Endodermal cell (in vitro differentiated cells): ENCODE measurements at regions not wholly inside any gene's neighbourhood (a gene's known extent, or its start where the extent isn't known, plus 50 kb on each side); places are given as distances from the start of the nearest gene placed in this dataset.

Experiments
- DNase-seq: peaks from one replicate; pipeline ENCODE4 v3.0.0-alpha.2; 2017
- H3K27ac ChIP-seq: 2 replicates; pipeline ENCODE4 v1.5.1; 2013; ENCODE audit warnings: mild to moderate bottlenecking, low read depth, low read length, moderate library complexity
- H3K27me3 ChIP-seq: 2 replicates; pipeline ENCODE4 v1.6.1; 2013; ENCODE audit warnings: mild to moderate bottlenecking, low read length, moderate library complexity; ENCODE audit not compliant: insufficient read depth, control insufficient read depth, poor library complexity, severe bottlenecking
- H3K36me3 ChIP-seq: 2 replicates; pipeline ENCODE4 v1.7.0; 2013; ENCODE audit warnings: mild to moderate bottlenecking, low read length, moderate library complexity; ENCODE audit not compliant: control insufficient read depth, insufficient read depth
- H3K4me1 ChIP-seq: one replicate; pipeline ENCODE4 v1.7.0; 2013; ENCODE audit warnings: low read length; ENCODE audit not compliant: control insufficient read depth, insufficient read depth
- H3K4me3 ChIP-seq: 2 replicates; pipeline ENCODE4 v1.5.1; 2013; ENCODE audit warnings: mild to moderate bottlenecking, low read length, moderate library complexity
- H3K9ac ChIP-seq: 2 replicates; pipeline ENCODE4 v1.6.1; 2013; ENCODE audit warnings: mild to moderate bottlenecking, low read length, moderate library complexity; ENCODE audit not compliant: poor library complexity, severe bottlenecking; ENCODE audit errors: extremely low read depth
- H3K9me3 ChIP-seq: 2 replicates; pipeline ENCODE4 v1.6.1; 2013; ENCODE audit warnings: mild to moderate bottlenecking, low read length, moderate library complexity; ENCODE audit not compliant: control insufficient read depth
- H3K27ac Mint-ChIP-seq: 2 replicates; pipeline ENCODE4 v1.8.0; 2020; ENCODE audit warnings: mixed read lengths
- H3K27me3 Mint-ChIP-seq: 2 replicates; pipeline ENCODE4 v1.8.0; 2021; ENCODE audit warnings: mild to moderate bottlenecking, mixed read lengths; ENCODE audit not compliant: insufficient read depth
- H3K36me3 Mint-ChIP-seq: 2 replicates; pipeline ENCODE4 v1.8.0; 2020; ENCODE audit warnings: low read depth, mixed read lengths
- H3K4me1 Mint-ChIP-seq: 2 replicates; pipeline ENCODE4 v1.8.0; 2020; ENCODE audit warnings: mixed read lengths
- H3K4me3 Mint-ChIP-seq: 2 replicates; pipeline ENCODE4 v1.8.0; 2020; ENCODE audit warnings: mild to moderate bottlenecking, moderate library complexity, mixed read lengths
- H3K9me3 Mint-ChIP-seq: 2 replicates; pipeline ENCODE4 v1.8.0; 2020; ENCODE audit warnings: mild to moderate bottlenecking, mixed read lengths
- WGBS, 2 experiments: methylation state at CpG; one replicate each; pipeline versions ENCODE4 v1.1.5 to v1.1.7; 2013; ENCODE audit warnings: missing lambda C conversion rate in 2 of 2, mixed read lengths in 1 of 2; ENCODE audit not compliant: insufficient coverage in 1 of 2, insufficient read length in 1 of 2; 5-methylcytosine and 5-hydroxymethylcytosine counted together
- TF ChIP-seq, protein P1 (sequence below): fragments of 200-600 bp; sonication (generic); conservative IDR thresholded peaks from 2 replicates; pipeline ENCODE4 v1.5.0; 2021; ENCODE audit warnings: antibody characterized with exemption, mild to moderate bottlenecking

DNA sequence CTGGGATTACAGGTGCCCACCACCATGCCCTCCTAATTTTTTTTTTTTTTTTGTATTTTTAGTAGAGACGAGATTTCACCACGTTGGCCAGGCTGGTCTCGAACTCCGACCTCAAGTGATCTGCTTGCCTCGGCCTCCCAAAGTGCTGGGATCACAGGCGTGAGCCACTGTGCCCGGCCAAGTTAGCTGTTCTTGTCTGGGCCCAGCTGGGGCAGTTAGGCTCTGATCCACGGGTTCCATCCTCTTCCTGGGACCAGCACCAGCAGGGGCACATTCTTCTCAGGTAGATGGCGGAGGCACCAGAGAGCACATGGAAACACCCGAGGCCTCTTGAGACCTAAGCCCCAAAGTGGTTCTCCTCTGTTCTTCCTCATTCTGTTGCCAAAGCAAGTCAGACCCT, 281.6 kb downstream of the PBX3 start:
- H3K4me1 ChIP-seq = no peaks in the 10 kb centered on the region
- H3K27ac ChIP-seq = no peak overlapping the region
- TF ChIP-seq, protein P1, sequence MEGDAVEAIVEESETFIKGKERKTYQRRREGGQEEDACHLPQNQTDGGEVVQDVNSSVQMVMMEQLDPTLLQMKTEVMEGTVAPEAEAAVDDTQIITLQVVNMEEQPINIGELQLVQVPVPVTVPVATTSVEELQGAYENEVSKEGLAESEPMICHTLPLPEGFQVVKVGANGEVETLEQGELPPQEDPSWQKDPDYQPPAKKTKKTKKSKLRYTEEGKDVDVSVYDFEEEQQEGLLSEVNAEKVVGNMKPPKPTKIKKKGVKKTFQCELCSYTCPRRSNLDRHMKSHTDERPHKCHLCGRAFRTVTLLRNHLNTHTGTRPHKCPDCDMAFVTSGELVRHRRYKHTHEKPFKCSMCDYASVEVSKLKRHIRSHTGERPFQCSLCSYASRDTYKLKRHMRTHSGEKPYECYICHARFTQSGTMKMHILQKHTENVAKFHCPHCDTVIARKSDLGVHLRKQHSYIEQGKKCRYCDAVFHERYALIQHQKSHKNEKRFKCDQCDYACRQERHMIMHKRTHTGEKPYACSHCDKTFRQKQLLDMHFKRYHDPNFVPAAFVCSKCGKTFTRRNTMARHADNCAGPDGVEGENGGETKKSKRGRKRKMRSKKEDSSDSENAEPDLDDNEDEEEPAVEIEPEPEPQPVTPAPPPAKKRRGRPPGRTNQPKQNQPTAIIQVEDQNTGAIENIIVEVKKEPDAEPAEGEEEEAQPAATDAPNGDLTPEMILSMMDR = no peak
- H3K4me1 Mint-ChIP-seq = no peaks in the 10 kb centered on the region
- H3K4me3 Mint-ChIP-seq = no peak overlapping the region
- H3K27ac Mint-ChIP-seq = no peak overlapping the region
- DNase-seq = no peak
- H3K27me3 ChIP-seq = no peaks in the 10 kb centered on the region
- H3K9me3 ChIP-seq = no peaks in the 10 kb centered on the region
- peaks cover 2% of the 10 kb centered on the region for H3K9me3 Mint-ChIP-seq
- H3K4me3 ChIP-seq = no peak overlapping the region
- H3K36me3 ChIP-seq = no peaks in the 10 kb centered on the region
- H3K9ac ChIP-seq = no peak overlapping the region
- WGBS, 2 experiments = 93 to 97% methylated on average over 7 to 10 of the region's 10 CpGs
- no peaks in the 10 kb centered on the region for H3K27me3 Mint-ChIP-seq
- H3K36me3 Mint-ChIP-seq = no peaks in the 10 kb centered on the region

- H3K4me3 ChIP-seq = no peak overlapping the region
- no peak overlapping the region for H3K27ac ChIP-seq
- H3K9ac ChIP-seq = no peak overlapping the region
- WGBS, 2 experiments = 87 to 91% methylated on average over 7 of the region's 7 CpGs
- H3K4me1 Mint-ChIP-seq = no peaks in the 10 kb centered on the region
- DNase-seq = no peak
- no peaks in the 10 kb centered on the region for H3K9me3 ChIP-seq
- no peak overlapping the region for H3K27ac Mint-ChIP-seq
- H3K36me3 Mint-ChIP-seq = no peaks in the 10 kb centered on the region
- H3K27me3 ChIP-seq = no peaks in the 10 kb centered on the region
- TF ChIP-seq, protein P1 = no peak
- no peak overlapping the region for H3K4me3 Mint-ChIP-seq
- H3K4me1 ChIP-seq = no peaks in the 10 kb centered on the region
- H3K36me3 ChIP-seq = no peaks in the 10 kb centered on the region
- peaks cover 2% of the 10 kb centered on the region for H3K9me3 Mint-ChIP-seq
- no peaks in the 10 kb centered on the region for H3K27me3 Mint-ChIP-seq
Observed at GRCh38 chr9:126030716-126031115, 283.5 kb downstream of the PBX3 start.

GRCh38 chr9:126031116-126031515, 283.9 kb downstream of the PBX3 start:
- no peak overlapping the region for H3K27ac Mint-ChIP-seq
- TF ChIP-seq, protein P1 = no peak
- Histone ChIP-seq H3K9me3 (no peaks in the 10 kb centered on the region), H3K4me1 (no peaks in the 10 kb centered on the region), H3K27ac (no peak overlapping the region), H3K4me3 (no peak overlapping the region), H3K27me3 (no peaks in the 10 kb centered on the region), H3K36me3 (no peaks in the 10 kb centered on the region), H3K9ac (no peak overlapping the region)
- H3K4me3 Mint-ChIP-seq = no peak overlapping the region
- no peaks in the 10 kb centered on the region for H3K36me3 Mint-ChIP-seq
- H3K9me3 Mint-ChIP-seq = peaks cover 2% of the 10 kb centered on the region
- WGBS, 2 experiments = 91 to 100% methylated on average over 5 to 9 of the region's 9 CpGs
- DNase-seq = no peak
- H3K27me3 Mint-ChIP-seq = no peaks in the 10 kb centered on the region
- H3K4me1 Mint-ChIP-seq = no peaks in the 10 kb centered on the region
